HG02798 (cell line): ENCODE measurements at regions not wholly inside any gene's neighbourhood (a gene's known extent, or its start where the extent isn't known, plus 50 kb on each side); places are given as distances from the start of the nearest gene placed in this dataset.

ENCODE experiments used
- ATAC-seq: cut with Tn5 transposase; IDR thresholded peaks from one replicate; pipeline ENCODE4 v1.9.1; 2021; ENCODE audit warnings: mild to moderate bottlenecking; ENCODE audit not compliant: unreplicated experiment, poor library complexity

DNA sequence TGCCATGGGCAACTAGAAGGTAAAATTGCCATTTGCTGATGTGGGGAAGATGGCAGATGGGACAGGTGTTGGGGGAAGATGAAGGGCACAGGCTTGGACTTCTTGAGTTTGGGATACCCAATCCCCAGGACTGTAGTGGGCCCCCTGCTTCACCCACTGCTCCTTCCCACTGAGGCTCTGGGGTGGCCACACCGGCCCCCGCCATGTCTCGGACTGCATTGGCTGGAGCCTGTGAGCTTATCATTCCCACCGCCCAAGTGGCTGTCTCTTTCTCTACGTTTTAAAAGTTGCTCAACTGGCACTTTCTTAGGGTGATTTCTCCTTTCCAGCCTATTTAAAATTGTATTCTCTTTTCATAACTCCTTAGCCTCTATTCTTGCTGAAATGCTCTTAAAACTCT lies 730.0 kb upstream of the ADAMTS16 start:
- no peak for ATAC-seq

DNA sequence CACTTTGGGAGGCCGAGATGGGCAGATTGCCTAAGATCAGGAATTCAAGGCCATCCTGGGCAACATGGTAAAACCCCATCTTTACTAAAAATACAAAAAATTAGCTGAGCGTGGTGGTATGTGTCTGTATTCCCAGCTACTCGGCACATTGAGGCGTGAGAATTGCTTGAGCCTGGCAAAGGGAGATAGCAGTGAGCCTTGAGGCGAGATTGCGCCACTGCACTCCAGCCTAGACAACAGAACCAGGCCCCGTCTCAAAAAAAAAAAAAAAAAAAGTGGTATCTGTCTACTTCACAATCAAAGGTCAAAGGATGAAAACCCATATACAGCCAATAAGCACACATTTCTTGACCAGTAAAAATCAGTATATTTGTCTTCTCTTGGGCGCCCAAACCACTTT lies 728.5 kb upstream of the ADAMTS16 start:
- ATAC-seq: no peak

GRCh38 chr5:4413996-4414395 lies 726.1 kb upstream of the ADAMTS16 start:
- no peak for ATAC-seq

GRCh38 chr5:4418084-4418483 lies 722.0 kb upstream of the ADAMTS16 start:
- ATAC-seq: no peak

- ATAC-seq: no peak
These were observed 720.8 kb upstream of the ADAMTS16 start for GRCh38 chr5:4419281-4419680.

DNA sequence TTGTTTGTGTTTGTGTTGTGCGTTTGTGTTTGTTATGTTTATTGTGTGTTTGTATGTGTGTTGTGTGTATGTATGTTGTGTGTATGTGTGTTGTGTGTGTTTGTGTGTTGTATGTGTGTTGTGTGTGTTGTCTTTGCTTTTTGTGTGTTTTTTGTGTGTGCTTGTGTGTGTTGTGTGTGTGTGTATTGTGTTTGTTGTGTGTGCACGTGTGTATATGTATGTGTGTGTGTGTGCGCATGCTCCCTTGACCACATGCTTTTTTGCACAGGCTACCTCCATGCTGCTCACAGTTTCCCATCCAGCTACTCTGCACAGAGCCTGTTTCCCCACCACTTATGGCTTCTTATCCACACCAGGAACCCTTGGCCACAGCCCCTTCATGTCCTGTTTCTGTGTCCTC lies 720.0 kb upstream of the ADAMTS16 start:
- no peak for ATAC-seq

- no peak for ATAC-seq
These were observed 719.4 kb upstream of the ADAMTS16 start for GRCh38 chr5:4420681-4421080.

- no peak for ATAC-seq
These were observed 717.9 kb upstream of the ADAMTS16 start for GRCh38 chr5:4422247-4422646.

- no peak for ATAC-seq
These were observed 715.2 kb upstream of the ADAMTS16 start for GRCh38 chr5:4424895-4425294.

DNA sequence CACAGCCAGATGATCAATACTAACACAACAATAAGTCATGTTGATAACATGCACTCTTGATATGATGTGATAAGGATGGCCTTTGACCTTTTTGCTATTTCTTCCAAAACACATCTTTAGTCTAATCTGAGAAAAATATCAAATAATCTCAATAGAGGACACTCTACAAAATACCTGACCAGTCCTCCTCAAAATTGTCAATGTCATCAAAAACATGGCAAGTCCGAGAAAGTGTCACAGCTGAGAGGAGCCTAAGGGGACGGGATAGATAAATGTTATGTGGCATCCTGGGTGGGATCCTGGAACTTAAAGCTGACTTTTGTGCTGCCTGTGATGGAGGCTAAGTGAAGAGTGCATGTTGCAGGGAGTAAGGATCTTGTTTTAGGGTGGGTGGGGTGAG lies 699.6 kb upstream of the ADAMTS16 start:
- no peak for ATAC-seq

GRCh38 chr5:4442221-4442620 lies 697.9 kb upstream of the ADAMTS16 start:
- ATAC-seq: no peak

DNA sequence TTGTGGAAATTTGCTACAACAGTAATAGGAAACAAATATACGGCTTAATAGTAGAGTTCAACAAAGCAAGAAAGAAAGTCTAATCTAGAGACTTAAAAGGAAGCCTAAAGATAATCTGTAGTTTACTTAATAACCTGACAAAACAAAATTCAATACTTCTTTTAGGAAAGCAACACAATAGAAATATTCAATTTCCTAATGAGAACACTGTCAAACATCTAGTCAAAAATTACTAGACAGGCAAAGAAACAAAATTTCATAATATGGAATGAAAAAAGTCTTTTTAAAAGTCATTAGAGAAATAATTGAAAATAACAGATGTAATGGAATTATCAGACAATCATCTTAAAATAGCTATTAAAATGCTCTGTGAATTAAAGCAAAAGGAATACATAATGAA lies 692.5 kb upstream of the ADAMTS16 start:
- no peak for ATAC-seq

- ATAC-seq: no peak
These were observed 686.5 kb upstream of the ADAMTS16 start for GRCh38 chr5:4453655-4454054.

- no peak for ATAC-seq
These were observed 660.7 kb upstream of the ADAMTS16 start for GRCh38 chr5:4479426-4479825.

GRCh38 chr5:4480528-4481349 lies 659.4 kb upstream of the ADAMTS16 start:
- no peak for ATAC-seq

GRCh38 chr5:4487581-4487980 lies 652.5 kb upstream of the ADAMTS16 start:
- ATAC-seq: no peak

DNA sequence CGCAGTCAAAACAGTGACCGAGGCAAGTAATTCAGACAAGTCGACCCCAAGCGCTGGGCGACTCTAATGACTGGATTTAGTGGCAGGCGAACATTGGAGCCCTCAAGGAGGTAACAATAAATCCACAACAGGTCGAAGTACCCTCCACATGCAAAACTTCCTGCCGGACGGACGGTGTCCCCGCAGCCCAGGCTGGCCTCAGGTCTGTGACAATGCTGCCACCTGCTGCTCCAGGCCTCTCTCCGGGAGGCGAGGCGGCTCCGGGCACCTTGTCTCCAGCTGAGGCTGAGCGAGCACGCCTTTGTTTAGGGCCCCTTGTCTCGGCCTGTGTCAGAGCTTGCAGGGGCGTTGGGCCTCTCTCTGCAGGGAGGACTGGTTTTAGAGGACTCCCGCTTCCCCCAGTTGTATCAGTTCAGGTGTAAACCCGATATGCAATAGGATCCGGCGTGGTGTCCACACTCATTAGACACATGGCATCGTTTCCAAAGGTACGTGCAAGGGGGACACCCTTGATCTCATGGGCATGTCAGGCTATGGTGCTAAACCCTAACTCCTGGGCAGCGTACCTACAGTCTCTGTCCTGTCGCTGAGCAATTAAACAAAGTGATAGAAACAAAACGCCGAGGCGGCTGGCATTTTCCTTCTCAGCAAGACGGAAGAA lies 628.0 kb upstream of the ADAMTS16 start:
- no peak for ATAC-seq

DNA sequence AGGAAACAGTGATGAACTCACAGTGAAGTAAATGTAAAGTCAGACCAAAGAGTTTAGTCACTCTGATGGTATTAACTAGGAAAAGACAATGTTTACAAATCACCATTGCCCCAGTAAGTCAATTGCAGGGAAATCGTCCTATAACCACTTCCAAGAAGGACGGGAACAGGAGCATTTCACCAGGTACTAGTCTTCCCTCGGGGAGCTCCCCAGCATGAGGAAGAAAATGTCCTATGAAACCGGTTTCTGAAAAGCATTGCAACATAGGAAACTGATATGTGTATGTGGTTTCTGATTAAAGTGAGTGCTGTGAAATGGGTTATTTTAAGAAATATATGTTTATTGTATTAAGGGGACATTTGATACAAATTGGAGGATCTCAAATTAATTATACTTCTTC lies 626.7 kb upstream of the ADAMTS16 start:
- no peak for ATAC-seq

DNA sequence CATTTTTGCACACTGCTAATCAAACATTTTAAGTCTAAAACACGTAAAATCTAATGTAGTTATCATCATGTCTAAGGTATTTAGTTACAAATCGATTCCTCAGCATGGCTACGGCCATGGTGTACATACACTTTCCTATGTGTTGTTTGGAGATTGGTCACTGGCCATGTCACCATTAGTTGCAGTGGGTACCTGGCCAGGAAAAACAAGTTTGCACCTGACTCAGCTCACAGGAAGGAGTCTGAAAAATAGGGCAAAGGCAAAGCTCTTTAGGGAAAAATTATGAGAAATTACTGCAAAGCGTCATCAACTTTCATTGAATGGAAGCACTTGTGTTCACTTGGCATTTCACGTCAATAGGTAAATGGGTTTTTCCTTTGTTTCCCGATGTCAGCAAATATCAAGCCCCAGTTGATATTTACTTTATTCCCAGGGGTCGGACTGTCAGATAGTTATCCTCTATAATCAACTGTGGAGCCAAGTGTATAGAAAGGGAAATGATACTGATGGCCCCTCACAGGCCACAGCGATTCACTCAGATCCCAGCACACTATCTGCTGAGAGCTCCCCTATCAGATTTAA lies 626.0 kb upstream of the ADAMTS16 start:
- no peak for ATAC-seq

DNA sequence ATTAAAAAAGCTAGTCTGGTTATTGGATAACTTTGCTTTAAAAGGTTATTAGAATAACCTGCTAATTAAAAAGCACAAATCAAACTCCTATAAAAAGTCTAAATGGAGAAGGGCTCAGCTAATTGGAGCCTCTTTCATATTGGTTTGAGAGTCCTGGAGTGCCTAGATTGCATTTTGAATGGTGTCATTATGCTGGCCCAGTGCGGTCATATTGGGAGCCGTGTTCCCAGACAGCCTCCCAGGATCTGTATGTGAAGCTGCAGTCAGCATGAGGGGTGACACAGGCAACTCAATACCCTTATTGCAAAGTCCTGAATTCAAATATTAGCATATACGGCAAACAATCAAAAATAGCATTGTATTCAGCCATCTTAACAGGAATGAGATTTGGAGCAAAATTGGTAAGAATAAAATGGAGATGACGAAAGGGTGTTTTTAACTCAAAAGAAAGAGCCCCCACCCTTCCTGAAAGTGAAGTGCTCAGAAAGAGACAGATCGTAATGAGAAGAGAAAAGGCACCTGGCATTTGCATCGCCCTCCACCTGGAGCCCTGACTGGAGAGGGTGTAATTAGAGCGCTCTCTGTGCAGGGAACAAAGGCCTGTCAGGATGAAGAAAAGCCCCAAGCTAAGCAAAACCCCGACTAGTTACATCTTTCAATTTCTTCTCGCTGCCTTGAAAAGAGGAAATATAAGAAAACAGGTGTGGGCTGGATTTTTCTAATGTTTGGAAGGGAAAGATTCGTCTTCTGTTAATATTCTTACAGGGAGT lies 621.0 kb upstream of the ADAMTS16 start:
- ATAC-seq: no peak

- ATAC-seq: no peak
These were observed 619.6 kb upstream of the ADAMTS16 start for GRCh38 chr5:4520559-4520958.
